Adrenal gland (tissue), 9 donors: ENCODE measurements at regions not wholly inside any gene's neighbourhood (a gene's known extent, or its start where the extent isn't known, plus 50 kb on each side); places are given as distances from the start of the nearest gene placed in this dataset.
A peak's percentile ranks its signal among the peaks of the same experiment; 100 is the strongest.

Experiments used
- DNase-seq, 7 donors: peaks; one replicate each; pipeline ENCODE4 v3.0.0-alpha.2; 2019 to 2020
- H3K27ac ChIP-seq, 5 donors: fragments of 200-600 bp; sonication (generic) in 4 of 5; 1 replicate in 3 of 5; 2 replicates in 2 of 5; pipeline versions ENCODE4 v1.5.1 to v1.8.0; 2016 to 2020; ENCODE audit warnings: mild to moderate bottlenecking in 1 of 5
- H3K27me3 ChIP-seq: fragments of 200-600 bp; 2 replicates; pipeline ENCODE4 v1.8.0; 2021
- H3K36me3 ChIP-seq, 2 donors: fragments of 200-600 bp; replicated peaks in 1 of 2; 1 replicate in 1 of 2; 2 replicates in 1 of 2; pipeline versions ENCODE4 v1.5.1 to v1.8.0; 2018 to 2022
- H3K4me1 ChIP-seq, 2 donors: fragments of 200-600 bp; replicated peaks in 1 of 2; 1 replicate in 1 of 2; 2 replicates in 1 of 2; pipeline versions ENCODE4 v1.5.1 to v1.8.0; 2018 to 2021
- H3K4me3 ChIP-seq, 4 donors: fragments of 200-600 bp; sonication (generic) in 3 of 4; one replicate each; pipeline ENCODE4 v1.5.1; 2016 to 2018
- H3K9me3 ChIP-seq, 3 donors: fragments of 200-600 bp; sonication (generic) in 1 of 3; replicated peaks in 1 of 3; 1 replicate in 2 of 3; 2 replicates in 1 of 3; pipeline versions ENCODE4 v1.5.1 to v1.8.0; 2016 to 2021
- POLR2A ChIP-seq, 2 donors: fragments of 450-650 bp; IDR thresholded peaks; one replicate each; pipeline ENCODE4 v1.6.1; 2017; ENCODE audit warnings: antibody characterized with exemption in 2 of 2, mild to moderate bottlenecking in 2 of 2, moderate library complexity in 1 of 2
- WGBS, 4 donors: extraction: QIAGEN DNeasy Blood & Tissue Kit in 2 of 4; methylation state at CpG; one replicate each; pipeline versions ENCODE4 v1.1.5 to v1.1.7; 2013 to 2017; 5-methylcytosine and 5-hydroxymethylcytosine counted together
- intact Hi-C, 2 donors: fragments of 100-400 bp; cut with DNase I; formaldehyde crosslinking; loops; one replicate each; pipeline versions ENCODE4 v1.14.1 to v1.15.0; 2022 to 2023
- TF ChIP-seq, protein P1 (sequence below), 6 experiments: fragments of 450-650 bp in 4 of 6; fragments of 200-600 bp in 2 of 6; sonication (generic) in 1 of 6; IDR thresholded peaks; 1 replicate in 5 of 6; 2 replicates in 1 of 6; pipeline versions ENCODE4 v1.5.1 to v1.8.0; 2016 to 2021; ENCODE audit warnings: antibody characterized with exemption in 6 of 6, mild to moderate bottlenecking in 2 of 6, moderate library complexity in 1 of 6
- donor health status: healthy with polysubstance abuse.
- donor health status: Bipolar disorder and iron deficiency.
- donor health status: DM: yes; HTN: yes; CAD: no.
- donor health status: DM: no; HTN: no; CAD: no.
- donor health status: DM: no; HTN: no; CAD: no.

DNA sequence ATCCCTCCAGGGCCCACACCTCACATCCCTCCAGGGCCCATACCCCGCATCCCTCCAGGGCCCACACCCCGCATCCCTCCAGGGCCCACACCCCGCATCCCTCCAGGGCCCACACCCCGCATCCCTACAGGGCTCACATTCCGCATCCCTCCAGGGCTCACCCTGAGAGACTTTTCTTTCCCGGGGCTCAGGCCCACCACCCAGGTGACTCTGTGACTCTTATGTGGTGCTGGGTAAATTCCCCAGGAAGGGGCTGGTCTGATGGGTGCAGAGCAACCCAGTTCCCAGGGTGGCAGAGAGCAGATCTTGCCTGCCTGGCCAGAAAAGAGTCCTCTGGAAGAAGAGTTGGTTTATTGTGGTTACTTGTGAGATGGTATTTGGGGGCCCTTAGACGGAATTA is 290.7 kb downstream of the TCERG1L start:
- H3K27ac ChIP-seq = no peak overlapping the region
- WGBS, 4 donors = 82 to 88% (median 85%) methylated on average over 1 to 7 of the region's 7 CpGs
- H3K36me3 ChIP-seq = no peaks in the 10 kb centered on the region
- TF ChIP-seq, protein P1, sequence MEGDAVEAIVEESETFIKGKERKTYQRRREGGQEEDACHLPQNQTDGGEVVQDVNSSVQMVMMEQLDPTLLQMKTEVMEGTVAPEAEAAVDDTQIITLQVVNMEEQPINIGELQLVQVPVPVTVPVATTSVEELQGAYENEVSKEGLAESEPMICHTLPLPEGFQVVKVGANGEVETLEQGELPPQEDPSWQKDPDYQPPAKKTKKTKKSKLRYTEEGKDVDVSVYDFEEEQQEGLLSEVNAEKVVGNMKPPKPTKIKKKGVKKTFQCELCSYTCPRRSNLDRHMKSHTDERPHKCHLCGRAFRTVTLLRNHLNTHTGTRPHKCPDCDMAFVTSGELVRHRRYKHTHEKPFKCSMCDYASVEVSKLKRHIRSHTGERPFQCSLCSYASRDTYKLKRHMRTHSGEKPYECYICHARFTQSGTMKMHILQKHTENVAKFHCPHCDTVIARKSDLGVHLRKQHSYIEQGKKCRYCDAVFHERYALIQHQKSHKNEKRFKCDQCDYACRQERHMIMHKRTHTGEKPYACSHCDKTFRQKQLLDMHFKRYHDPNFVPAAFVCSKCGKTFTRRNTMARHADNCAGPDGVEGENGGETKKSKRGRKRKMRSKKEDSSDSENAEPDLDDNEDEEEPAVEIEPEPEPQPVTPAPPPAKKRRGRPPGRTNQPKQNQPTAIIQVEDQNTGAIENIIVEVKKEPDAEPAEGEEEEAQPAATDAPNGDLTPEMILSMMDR (IDR thresholded peaks at IDR 0.05) = no peak
- TF ChIP-seq POLR2A (IDR thresholded peaks at IDR 0.05) = no peak
- H3K27me3 ChIP-seq = no peaks in the 10 kb centered on the region
- peak in 1 of 7 donors; percentile 1 for DNase-seq
- no peaks in the 10 kb centered on the region for H3K4me1 ChIP-seq
- no peaks in the 10 kb centered on the region for H3K9me3 ChIP-seq
- intact Hi-C loops = no loop called here
- H3K4me3 ChIP-seq = no peak overlapping the region

GRCh38 chr10:131021246-131021895 is 290.1 kb downstream of the TCERG1L start:
- Histone ChIP-seq H3K27ac (no peak overlapping the region), H3K36me3 (no peaks in the 10 kb centered on the region), H3K27me3 (no peaks in the 10 kb centered on the region), H3K9me3 (no peaks in the 10 kb centered on the region), H3K4me1 (no peaks in the 10 kb centered on the region), H3K4me3 (no peak overlapping the region)
- WGBS, 4 donors = 86 to 90% (median 88%) methylated on average over 15 to 16 of the region's 16 CpGs
- no peak for DNase-seq
- intact Hi-C loops = no loop called here
- TF ChIP-seq, protein P1 (IDR thresholded peaks at IDR 0.05) = no peak
- no peak for TF ChIP-seq POLR2A (IDR thresholded peaks at IDR 0.05)

DNA sequence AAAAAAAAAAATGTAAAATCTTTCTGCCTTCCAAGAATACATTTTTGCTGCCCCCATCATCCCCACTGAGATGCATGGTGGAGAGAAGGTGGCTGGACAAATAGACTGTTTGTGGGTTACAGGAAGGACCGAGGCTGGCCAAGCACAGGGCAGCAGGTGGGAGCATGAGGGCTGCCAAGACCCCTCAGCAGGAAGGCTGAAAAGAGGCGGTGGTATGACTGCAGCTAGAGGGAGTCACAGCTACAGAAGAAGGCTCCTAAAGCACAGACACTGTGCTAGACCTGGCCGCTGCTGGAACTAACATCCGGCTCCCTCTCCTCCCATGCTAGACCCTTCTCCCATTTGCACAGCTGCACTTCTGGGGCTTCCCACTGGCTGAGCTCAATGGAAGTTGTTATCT is 289.6 kb downstream of the TCERG1L start:
- WGBS, 4 donors = 59 to 83% (median 78%) methylated on average over 4 of the region's 4 CpGs
- Histone ChIP-seq H3K27ac (no peak overlapping the region), H3K4me1 (no peaks in the 10 kb centered on the region), H3K27me3 (no peaks in the 10 kb centered on the region), H3K36me3 (no peaks in the 10 kb centered on the region), H3K9me3 (no peaks in the 10 kb centered on the region), H3K4me3 (no peak overlapping the region)
- no peak for DNase-seq
- TF ChIP-seq, protein P1 (IDR thresholded peaks at IDR 0.05) = no peak
- no peak for TF ChIP-seq POLR2A (IDR thresholded peaks at IDR 0.05)
- intact Hi-C loops = no loop called here

- intact Hi-C loops = no loop called here
- TF ChIP-seq, protein P1 (IDR thresholded peaks at IDR 0.05) = no peak
- no peak for TF ChIP-seq POLR2A (IDR thresholded peaks at IDR 0.05)
- no peak for DNase-seq
- Histone ChIP-seq H3K4me3 (no peak overlapping the region), H3K27ac (no peak overlapping the region), H3K27me3 (no peaks in the 10 kb centered on the region), H3K36me3 (no peaks in the 10 kb centered on the region), H3K4me1 (no peaks in the 10 kb centered on the region), H3K9me3 (no peaks in the 10 kb centered on the region)
- WGBS, 4 donors = 79 to 88% (median 83%) methylated on average over 10 of the region's 10 CpGs
Measured at GRCh38 chr10:131022369-131022768, 289.2 kb downstream of the TCERG1L start.
